Cardiac fibroblast (primary cell): ENCODE measurements at regions not wholly inside any gene's neighbourhood (a gene's known extent, or its start where the extent isn't known, plus 50 kb on each side); places are given as distances from the start of the nearest gene placed in this dataset.

ENCODE experiments used
- DNase-seq, 2 donors: peaks; one replicate each; pipeline versions ENCODE4 v3.0.0 to v3.0.0-alpha.2; 2010; ENCODE audit warnings: low read depth in 2 of 2
- H3K4me3 ChIP-seq, 2 donors: replicated peaks in 1 of 2; 1 replicate in 1 of 2; 2 replicates in 1 of 2; pipeline ENCODE4 v1.5.1; 2011; ENCODE audit warnings: low read depth in 2 of 2, low read length in 2 of 2, mild to moderate bottlenecking in 2 of 2, moderate library complexity in 1 of 2
- TF ChIP-seq, protein P1 (sequence below): IDR thresholded peaks from one replicate; pipeline ENCODE4 v1.5.1; 2011; ENCODE audit warnings: low read depth, mild to moderate bottlenecking, low read length, inconsistent platforms

- no peak for DNase-seq
- TF ChIP-seq, protein P1, sequence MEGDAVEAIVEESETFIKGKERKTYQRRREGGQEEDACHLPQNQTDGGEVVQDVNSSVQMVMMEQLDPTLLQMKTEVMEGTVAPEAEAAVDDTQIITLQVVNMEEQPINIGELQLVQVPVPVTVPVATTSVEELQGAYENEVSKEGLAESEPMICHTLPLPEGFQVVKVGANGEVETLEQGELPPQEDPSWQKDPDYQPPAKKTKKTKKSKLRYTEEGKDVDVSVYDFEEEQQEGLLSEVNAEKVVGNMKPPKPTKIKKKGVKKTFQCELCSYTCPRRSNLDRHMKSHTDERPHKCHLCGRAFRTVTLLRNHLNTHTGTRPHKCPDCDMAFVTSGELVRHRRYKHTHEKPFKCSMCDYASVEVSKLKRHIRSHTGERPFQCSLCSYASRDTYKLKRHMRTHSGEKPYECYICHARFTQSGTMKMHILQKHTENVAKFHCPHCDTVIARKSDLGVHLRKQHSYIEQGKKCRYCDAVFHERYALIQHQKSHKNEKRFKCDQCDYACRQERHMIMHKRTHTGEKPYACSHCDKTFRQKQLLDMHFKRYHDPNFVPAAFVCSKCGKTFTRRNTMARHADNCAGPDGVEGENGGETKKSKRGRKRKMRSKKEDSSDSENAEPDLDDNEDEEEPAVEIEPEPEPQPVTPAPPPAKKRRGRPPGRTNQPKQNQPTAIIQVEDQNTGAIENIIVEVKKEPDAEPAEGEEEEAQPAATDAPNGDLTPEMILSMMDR: no peak
- H3K4me3 ChIP-seq: no peak overlapping the region
These were observed 863.1 kb upstream of the TMPRSS15 start for GRCh38 chr21:19266636-19267035.

DNA sequence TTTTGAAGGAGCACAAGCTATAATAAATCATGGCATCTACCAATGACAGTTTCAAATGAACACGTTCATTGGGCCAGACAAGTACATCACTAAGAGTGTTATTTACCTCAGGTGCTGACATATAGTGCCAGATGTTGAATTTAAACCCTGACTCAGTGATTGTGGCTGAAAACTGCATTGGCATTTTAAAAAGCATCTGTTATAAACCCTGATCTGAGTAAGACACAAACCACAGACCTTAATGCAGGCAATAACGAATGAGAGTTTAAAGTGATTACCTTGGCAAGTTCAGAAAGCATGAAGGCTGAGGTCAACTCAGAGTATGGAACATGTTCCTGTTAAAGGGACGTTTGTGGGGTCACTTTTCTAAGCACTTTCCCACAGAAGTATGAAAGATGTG, 865.1 kb upstream of the TMPRSS15 start:
- no peak overlapping the region for H3K4me3 ChIP-seq
- TF ChIP-seq, protein P1: no peak
- DNase-seq: no peak

DNA sequence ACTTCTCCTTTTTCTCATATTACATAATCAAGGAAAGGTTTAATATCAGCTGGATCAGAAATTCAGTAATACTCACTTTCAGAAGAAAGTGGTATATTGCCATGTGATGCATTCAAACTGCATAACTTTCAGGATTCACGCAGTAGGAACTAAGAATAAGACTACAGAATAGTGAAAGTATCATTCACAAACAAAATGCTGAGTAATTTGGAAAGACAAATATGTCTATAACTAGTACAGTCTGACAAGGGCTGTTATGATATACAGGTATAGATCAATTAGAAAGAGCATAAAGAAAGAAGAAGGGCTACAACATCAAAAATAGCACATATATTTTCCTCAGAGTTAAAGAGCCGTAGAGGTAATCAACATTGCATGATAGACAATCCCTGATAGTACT, 871.5 kb upstream of the TMPRSS15 start:
- TF ChIP-seq, protein P1: no peak
- DNase-seq: no peak
- H3K4me3 ChIP-seq: no peak overlapping the region

DNA sequence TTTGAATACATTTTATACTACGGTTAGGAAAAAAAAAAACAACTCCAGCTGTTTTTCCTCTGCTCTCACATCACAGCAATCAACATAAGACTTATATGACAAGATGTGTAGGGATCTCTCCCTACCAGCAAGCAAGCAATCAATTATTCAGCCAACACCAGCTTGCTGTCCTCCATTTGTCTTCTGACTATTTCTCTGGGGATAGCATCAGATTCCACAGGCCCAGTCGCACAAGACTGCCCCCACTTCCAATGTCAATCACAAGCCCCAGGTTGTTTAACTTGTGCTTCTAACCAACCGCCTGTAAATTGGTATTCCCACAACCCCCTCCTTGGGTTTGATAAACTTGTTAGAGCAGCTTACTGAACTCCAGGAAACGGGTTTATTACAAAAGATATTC, 873.1 kb upstream of the TMPRSS15 start:
- no peak for DNase-seq
- H3K4me3 ChIP-seq: no peak overlapping the region
- TF ChIP-seq, protein P1: no peak

DNA sequence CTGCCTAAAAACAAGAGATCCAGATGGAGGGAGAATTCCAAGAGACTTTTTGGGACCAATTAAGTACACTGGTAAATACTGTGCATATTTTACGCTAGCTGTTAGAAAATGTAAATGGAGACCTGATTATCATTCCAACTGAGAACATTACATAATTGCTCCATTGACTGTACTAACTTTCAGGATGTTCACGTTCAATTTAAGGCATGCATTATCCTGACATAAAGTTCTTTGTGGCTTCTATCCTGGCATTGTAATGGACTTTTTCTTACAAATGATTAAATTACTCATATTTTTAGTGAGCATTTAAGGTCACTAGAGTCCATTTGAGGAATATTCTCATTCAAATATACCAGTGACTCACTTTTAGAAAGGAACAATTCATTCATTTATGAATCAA, 883.3 kb upstream of the TMPRSS15 start:
- no peak for DNase-seq
- TF ChIP-seq, protein P1: no peak
- no peak overlapping the region for H3K4me3 ChIP-seq

DNA sequence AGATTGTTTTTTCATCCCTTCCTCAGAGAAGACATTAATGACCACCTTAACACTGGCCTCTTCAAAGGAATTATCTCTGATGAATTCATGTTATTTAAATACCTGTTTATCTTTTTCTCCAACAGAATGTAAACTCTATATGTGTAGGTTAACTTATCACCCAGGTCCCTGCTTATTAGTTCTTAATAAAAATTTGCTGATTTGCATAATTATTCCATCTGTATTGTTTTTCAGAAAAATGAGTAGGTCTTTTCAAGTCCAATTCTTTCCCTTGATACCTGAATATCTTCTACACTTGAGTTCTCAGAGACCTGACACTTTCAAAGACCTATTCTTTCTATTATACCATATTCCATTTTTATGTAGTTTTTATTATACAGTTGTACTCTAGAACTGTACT, 886.7 kb upstream of the TMPRSS15 start:
- no peak for DNase-seq
- no peak overlapping the region for H3K4me3 ChIP-seq
- TF ChIP-seq, protein P1: no peak

GRCh38 chr21:19320291-19320690, 916.7 kb upstream of the TMPRSS15 start:
- H3K4me3 ChIP-seq: no peak overlapping the region
- TF ChIP-seq, protein P1: no peak
- no peak for DNase-seq
